Right hindlimb (tissue), 1 donor: ENCODE measurements at regions not wholly inside any gene's neighbourhood (a gene's known extent, or its start where the extent isn't known, plus 50 kb on each side); places are given as distances from the start of the nearest gene placed in this dataset.

ENCODE experiments used
- DNase-seq: peaks from one replicate; pipeline ENCODE4 v3.0.0-alpha.2; 2018

- no peak for DNase-seq
These were observed 58.4 kb downstream of the ARL4C start for GRCh38 chr2:234438305-234438977.

- no peak for DNase-seq
These were observed 59.1 kb downstream of the ARL4C start for GRCh38 chr2:234437642-234438304.

GRCh38 chr2:234436482-234436837 lies 60.4 kb downstream of the ARL4C start:
- DNase-seq: no peak

GRCh38 chr2:234435836-234436481 lies 60.9 kb downstream of the ARL4C start:
- DNase-seq: no peak

GRCh38 chr2:234433201-234433600 lies 63.7 kb downstream of the ARL4C start:
- DNase-seq: no peak

- DNase-seq: no peak
These were observed 66.0 kb downstream of the ARL4C start for GRCh38 chr2:234430871-234431270.

GRCh38 chr2:234429265-234429664 lies 67.6 kb downstream of the ARL4C start:
- no peak for DNase-seq

GRCh38 chr2:234427081-234428061 lies 69.5 kb downstream of the ARL4C start:
- DNase-seq: no peak

GRCh38 chr2:234426616-234427015 lies 70.3 kb downstream of the ARL4C start:
- DNase-seq: no peak

GRCh38 chr2:234425639-234426603 lies 71.0 kb downstream of the ARL4C start:
- DNase-seq: no peak

GRCh38 chr2:234423884-234424283 lies 73.0 kb downstream of the ARL4C start:
- no peak for DNase-seq

GRCh38 chr2:234422981-234423431 lies 73.9 kb downstream of the ARL4C start:
- DNase-seq: no peak

GRCh38 chr2:234422273-234422732 lies 74.6 kb downstream of the ARL4C start:
- DNase-seq: no peak

GRCh38 chr2:234420408-234420807 lies 76.5 kb downstream of the ARL4C start:
- no peak for DNase-seq

GRCh38 chr2:234419726-234420125 lies 77.2 kb downstream of the ARL4C start:
- no peak for DNase-seq

GRCh38 chr2:234415706-234416105 lies 81.2 kb downstream of the ARL4C start:
- no peak for DNase-seq

GRCh38 chr2:234414596-234414995 lies 82.3 kb downstream of the ARL4C start:
- DNase-seq: no peak

- DNase-seq: no peak
These were observed 84.2 kb downstream of the ARL4C start for GRCh38 chr2:234412726-234413125.

- DNase-seq: no peak
These were observed 85.1 kb downstream of the ARL4C start for GRCh38 chr2:234411793-234412192.

- DNase-seq: no peak
These were observed 86.4 kb downstream of the ARL4C start for GRCh38 chr2:234410526-234410925.

GRCh38 chr2:234409590-234409989 lies 87.3 kb downstream of the ARL4C start:
- DNase-seq: no peak

- no peak for DNase-seq
These were observed 90.8 kb downstream of the ARL4C start for GRCh38 chr2:234406085-234406484.
